Progenitor cell of endocrine pancreas (in vitro differentiated cells): ENCODE measurements at regions not wholly inside any gene's neighbourhood (a gene's known extent, or its start where the extent isn't known, plus 50 kb on each side); places are given as distances from the start of the nearest gene placed in this dataset.

ENCODE experiments used
- DNase-seq: peaks from one replicate; pipeline ENCODE4 v3.0.0; 2021; ENCODE audit warnings: low spot score; ENCODE audit not compliant: unreplicated experiment
- H3K27ac Mint-ChIP-seq: 2 replicates; pipeline ENCODE4 v1.8.0; 2021; ENCODE audit warnings: mild to moderate bottlenecking, moderate library complexity, mixed read lengths
- H3K27me3 Mint-ChIP-seq: 2 replicates; pipeline ENCODE4 v1.8.0; 2021; ENCODE audit warnings: mixed read lengths
- H3K36me3 Mint-ChIP-seq: 2 replicates; pipeline ENCODE4 v1.8.0; 2022; ENCODE audit warnings: mixed read lengths; ENCODE audit not compliant: insufficient read depth
- H3K4me1 Mint-ChIP-seq: 2 replicates; pipeline ENCODE4 v1.8.0; 2021; ENCODE audit warnings: low read depth, mixed read lengths
- H3K4me3 Mint-ChIP-seq: 2 replicates; pipeline ENCODE4 v1.8.0; 2021; ENCODE audit warnings: low read depth, mild to moderate bottlenecking, moderate library complexity, mixed read lengths
- H3K9me3 Mint-ChIP-seq: 2 replicates; pipeline ENCODE4 v1.8.0; 2021; ENCODE audit warnings: low read depth, mixed read lengths
- TF ChIP-seq, protein P1 (sequence below): fragments of 200-600 bp; sonication (generic); IDR thresholded peaks from one replicate; pipeline ENCODE4 v1.5.0; 2021; ENCODE audit warnings: antibody characterized with exemption, mild to moderate bottlenecking; ENCODE audit not compliant: unreplicated experiment

GRCh38 chr6:79783670-79784394, 152.7 kb downstream of the SH3BGRL2 start:
- no peak overlapping the region for H3K27ac Mint-ChIP-seq
- H3K36me3 Mint-ChIP-seq, result no peaks in the 10 kb centered on the region
- H3K4me1 Mint-ChIP-seq, result no peaks in the 10 kb centered on the region
- no peak for DNase-seq
- no peaks in the 10 kb centered on the region for H3K9me3 Mint-ChIP-seq
- no peak overlapping the region for H3K4me3 Mint-ChIP-seq
- TF ChIP-seq, protein P1, sequence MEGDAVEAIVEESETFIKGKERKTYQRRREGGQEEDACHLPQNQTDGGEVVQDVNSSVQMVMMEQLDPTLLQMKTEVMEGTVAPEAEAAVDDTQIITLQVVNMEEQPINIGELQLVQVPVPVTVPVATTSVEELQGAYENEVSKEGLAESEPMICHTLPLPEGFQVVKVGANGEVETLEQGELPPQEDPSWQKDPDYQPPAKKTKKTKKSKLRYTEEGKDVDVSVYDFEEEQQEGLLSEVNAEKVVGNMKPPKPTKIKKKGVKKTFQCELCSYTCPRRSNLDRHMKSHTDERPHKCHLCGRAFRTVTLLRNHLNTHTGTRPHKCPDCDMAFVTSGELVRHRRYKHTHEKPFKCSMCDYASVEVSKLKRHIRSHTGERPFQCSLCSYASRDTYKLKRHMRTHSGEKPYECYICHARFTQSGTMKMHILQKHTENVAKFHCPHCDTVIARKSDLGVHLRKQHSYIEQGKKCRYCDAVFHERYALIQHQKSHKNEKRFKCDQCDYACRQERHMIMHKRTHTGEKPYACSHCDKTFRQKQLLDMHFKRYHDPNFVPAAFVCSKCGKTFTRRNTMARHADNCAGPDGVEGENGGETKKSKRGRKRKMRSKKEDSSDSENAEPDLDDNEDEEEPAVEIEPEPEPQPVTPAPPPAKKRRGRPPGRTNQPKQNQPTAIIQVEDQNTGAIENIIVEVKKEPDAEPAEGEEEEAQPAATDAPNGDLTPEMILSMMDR, result no peak
- no peaks in the 10 kb centered on the region for H3K27me3 Mint-ChIP-seq

GRCh38 chr6:79782792-79783580, 151.9 kb downstream of the SH3BGRL2 start:
- Mint-ChIP-seq H3K4me1 (no peaks in the 10 kb centered on the region), H3K27me3 (no peaks in the 10 kb centered on the region), H3K4me3 (no peak overlapping the region), H3K9me3 (no peaks in the 10 kb centered on the region), H3K27ac (no peak overlapping the region), H3K36me3 (no peaks in the 10 kb centered on the region)
- DNase-seq, result no peak
- TF ChIP-seq, protein P1, result no peak

DNA sequence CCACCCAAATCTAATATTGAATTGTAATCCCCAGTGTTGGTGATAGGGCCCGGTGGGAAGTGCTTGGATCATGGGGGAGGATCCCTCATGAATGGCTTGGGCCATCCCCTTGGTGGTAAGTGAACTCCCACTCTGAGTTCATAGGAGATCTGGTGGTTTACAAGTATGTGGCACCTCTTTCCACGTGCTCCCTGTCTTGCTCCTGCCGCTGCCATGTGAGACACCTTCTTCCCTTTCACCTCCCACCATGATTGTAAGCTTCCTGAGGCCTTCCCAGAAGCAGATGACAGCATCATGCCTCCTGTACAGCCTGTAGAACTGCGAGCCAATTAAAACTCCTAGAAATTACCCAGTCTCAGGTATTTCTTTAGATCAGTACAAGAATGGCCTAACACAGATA, 150.8 kb downstream of the SH3BGRL2 start:
- DNase-seq, result no peak
- H3K27me3 Mint-ChIP-seq, result peaks cover under 1% of the 10 kb centered on the region
- H3K4me3 Mint-ChIP-seq, result no peak overlapping the region
- no peak overlapping the region for H3K27ac Mint-ChIP-seq
- H3K9me3 Mint-ChIP-seq, result no peaks in the 10 kb centered on the region
- TF ChIP-seq, protein P1, result no peak
- H3K36me3 Mint-ChIP-seq, result no peaks in the 10 kb centered on the region
- no peaks in the 10 kb centered on the region for H3K4me1 Mint-ChIP-seq

DNA sequence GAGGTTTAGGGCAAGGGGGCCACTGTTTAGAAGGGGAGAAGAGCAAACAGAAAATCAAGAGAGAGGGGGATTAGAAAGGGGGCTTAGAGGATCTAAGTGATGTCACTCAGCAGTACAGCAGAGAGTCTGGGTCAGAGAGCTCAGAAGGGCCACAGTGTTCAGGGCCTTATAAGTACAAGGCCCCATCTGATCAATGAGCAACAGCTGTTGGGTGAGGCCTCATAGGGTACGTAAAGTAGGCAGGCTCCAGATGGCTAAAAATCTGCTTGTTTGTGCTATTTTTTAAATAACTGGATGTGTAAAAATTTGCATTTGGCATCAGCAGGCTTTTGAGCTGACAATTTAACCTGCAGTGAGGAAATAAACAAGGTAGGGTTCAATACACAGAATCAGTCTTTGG, 149.8 kb downstream of the SH3BGRL2 start:
- Mint-ChIP-seq H3K27ac (no peak overlapping the region), H3K27me3 (peaks cover 6% of the 10 kb centered on the region), H3K4me3 (no peak overlapping the region), H3K9me3 (no peaks in the 10 kb centered on the region), H3K36me3 (no peaks in the 10 kb centered on the region), H3K4me1 (no peaks in the 10 kb centered on the region)
- no peak for DNase-seq
- TF ChIP-seq, protein P1, result no peak

DNA sequence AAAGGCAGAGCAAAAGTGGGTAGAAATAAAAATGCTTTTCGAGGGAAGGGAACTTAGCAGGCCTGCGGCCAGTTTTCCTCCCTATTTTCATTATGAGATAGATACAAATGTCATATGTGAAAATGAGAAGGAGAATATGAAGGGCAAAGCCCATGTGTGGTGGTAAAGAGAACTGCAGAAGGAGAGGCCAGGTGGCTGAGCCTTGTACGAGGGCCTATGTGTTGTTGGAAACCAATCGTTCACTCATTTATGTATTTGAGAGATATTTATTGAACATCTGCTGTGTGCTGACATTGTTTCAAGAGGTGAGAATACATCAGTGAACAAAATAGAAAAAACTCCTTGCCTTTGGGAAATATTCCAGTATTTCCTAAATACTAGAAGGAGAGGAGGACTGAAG, 147.7 kb downstream of the SH3BGRL2 start:
- no peaks in the 10 kb centered on the region for H3K9me3 Mint-ChIP-seq
- H3K36me3 Mint-ChIP-seq, result no peaks in the 10 kb centered on the region
- no peak overlapping the region for H3K27ac Mint-ChIP-seq
- H3K4me3 Mint-ChIP-seq, result no peak overlapping the region
- TF ChIP-seq, protein P1, result no peak
- no peaks in the 10 kb centered on the region for H3K4me1 Mint-ChIP-seq
- DNase-seq, result no peak
- peaks cover 6% of the 10 kb centered on the region for H3K27me3 Mint-ChIP-seq
